Cardiac fibroblast (primary cell): ENCODE measurements at regions not wholly inside any gene's neighbourhood (a gene's known extent, or its start where the extent isn't known, plus 50 kb on each side); places are given as distances from the start of the nearest gene placed in this dataset.

Experiments used
- DNase-seq, 2 donors: peaks; one replicate each; pipeline versions ENCODE4 v3.0.0 to v3.0.0-alpha.2; 2010; ENCODE audit warnings: low read depth in 2 of 2
- H3K4me3 ChIP-seq, 2 donors: replicated peaks in 1 of 2; 1 replicate in 1 of 2; 2 replicates in 1 of 2; pipeline ENCODE4 v1.5.1; 2011; ENCODE audit warnings: low read depth in 2 of 2, low read length in 2 of 2, mild to moderate bottlenecking in 2 of 2, moderate library complexity in 1 of 2
- TF ChIP-seq, protein P1 (sequence below): IDR thresholded peaks from one replicate; pipeline ENCODE4 v1.5.1; 2011; ENCODE audit warnings: low read depth, mild to moderate bottlenecking, low read length, inconsistent platforms

GRCh38 chr1:89457046-89457445, 67.6 kb upstream of the LRRC8B start:
- no peak overlapping the region for H3K4me3 ChIP-seq
- no peak for DNase-seq
- TF ChIP-seq, protein P1, sequence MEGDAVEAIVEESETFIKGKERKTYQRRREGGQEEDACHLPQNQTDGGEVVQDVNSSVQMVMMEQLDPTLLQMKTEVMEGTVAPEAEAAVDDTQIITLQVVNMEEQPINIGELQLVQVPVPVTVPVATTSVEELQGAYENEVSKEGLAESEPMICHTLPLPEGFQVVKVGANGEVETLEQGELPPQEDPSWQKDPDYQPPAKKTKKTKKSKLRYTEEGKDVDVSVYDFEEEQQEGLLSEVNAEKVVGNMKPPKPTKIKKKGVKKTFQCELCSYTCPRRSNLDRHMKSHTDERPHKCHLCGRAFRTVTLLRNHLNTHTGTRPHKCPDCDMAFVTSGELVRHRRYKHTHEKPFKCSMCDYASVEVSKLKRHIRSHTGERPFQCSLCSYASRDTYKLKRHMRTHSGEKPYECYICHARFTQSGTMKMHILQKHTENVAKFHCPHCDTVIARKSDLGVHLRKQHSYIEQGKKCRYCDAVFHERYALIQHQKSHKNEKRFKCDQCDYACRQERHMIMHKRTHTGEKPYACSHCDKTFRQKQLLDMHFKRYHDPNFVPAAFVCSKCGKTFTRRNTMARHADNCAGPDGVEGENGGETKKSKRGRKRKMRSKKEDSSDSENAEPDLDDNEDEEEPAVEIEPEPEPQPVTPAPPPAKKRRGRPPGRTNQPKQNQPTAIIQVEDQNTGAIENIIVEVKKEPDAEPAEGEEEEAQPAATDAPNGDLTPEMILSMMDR, result no peak

DNA sequence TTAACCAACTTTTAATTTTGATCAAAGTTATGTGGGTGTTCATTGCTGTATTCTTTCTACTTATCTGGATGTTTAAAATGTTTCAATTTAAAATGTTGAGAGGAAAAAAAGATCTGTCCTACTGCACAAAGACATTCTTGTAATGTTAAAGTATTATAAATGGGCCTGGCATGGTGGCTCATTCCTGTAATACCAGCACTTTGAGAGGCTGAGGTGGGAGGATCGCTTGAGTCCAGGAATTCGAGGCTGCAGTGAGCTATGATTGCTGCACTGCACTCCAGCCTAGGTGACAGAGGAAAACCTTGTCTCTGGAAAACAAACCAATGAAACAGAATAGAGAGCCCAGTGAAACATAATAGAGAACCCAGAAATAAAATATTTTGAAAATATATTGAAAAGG, 65.5 kb upstream of the LRRC8B start:
- no peak for DNase-seq
- no peak overlapping the region for H3K4me3 ChIP-seq
- TF ChIP-seq, protein P1, result no peak

GRCh38 chr1:89460325-89460724, 64.3 kb upstream of the LRRC8B start:
- no peak overlapping the region for H3K4me3 ChIP-seq
- no peak for DNase-seq
- TF ChIP-seq, protein P1, result no peak

GRCh38 chr1:89462250-89462649, 62.4 kb upstream of the LRRC8B start:
- no peak for DNase-seq
- TF ChIP-seq, protein P1, result no peak
- no peak overlapping the region for H3K4me3 ChIP-seq

GRCh38 chr1:89464008-89464407, 60.6 kb upstream of the LRRC8B start:
- no peak for DNase-seq
- no peak overlapping the region for H3K4me3 ChIP-seq
- TF ChIP-seq, protein P1, result no peak

- TF ChIP-seq, protein P1, result no peak
- no peak overlapping the region for H3K4me3 ChIP-seq
- no peak for DNase-seq
Measured at GRCh38 chr1:89465201-89465600, 59.4 kb upstream of the LRRC8B start.

DNA sequence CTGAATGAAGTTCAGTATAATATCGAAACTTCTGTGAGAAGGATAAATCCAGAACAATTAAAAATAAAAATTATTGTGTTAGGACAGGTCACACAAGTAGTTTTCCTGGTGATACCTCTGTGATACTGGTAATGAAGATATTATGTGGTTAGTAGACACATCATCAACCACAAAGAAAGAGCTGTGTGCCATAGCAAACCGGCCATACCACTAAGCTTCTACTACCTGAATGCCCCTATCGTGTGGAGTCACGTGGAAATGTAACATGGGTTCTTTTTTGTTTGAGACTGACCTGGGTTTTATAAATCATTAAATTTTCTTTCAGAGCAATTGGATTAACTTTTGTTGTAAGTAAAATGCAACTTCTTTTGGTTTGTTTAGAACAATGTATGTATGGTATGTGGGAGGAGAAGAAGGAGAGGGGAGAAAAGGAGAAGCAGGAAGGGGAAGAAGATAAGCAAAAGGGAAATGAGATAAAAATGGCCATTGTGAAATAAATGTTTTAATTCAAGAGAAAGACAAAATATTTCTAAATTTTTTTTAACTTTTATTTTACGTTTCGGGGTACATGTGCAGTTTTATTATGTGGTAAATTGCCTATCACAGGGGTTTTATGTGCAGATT, 58.2 kb upstream of the LRRC8B start:
- no peak overlapping the region for H3K4me3 ChIP-seq
- peak in 1 of 2 donors; percentile 8 for DNase-seq

More for the DNA sequence above, 58.2 kb upstream of the LRRC8B start:
- TF ChIP-seq, protein P1, result no peak
